A549 (cell line): ENCODE measurements at regions not wholly inside any gene's neighbourhood (a gene's known extent, or its start where the extent isn't known, plus 50 kb on each side); places are given as distances from the start of the nearest gene placed in this dataset.
"Not testable (repeated sequence)": the region's sequence is repeated elsewhere in the genome, so short reads cannot be mapped to it uniquely, and the experiment has no call there.

Source experiments
- ATAC-seq, 2 experiments: fragments of 200-7000 bp in 1 of 2; fragments of >200 bp in 1 of 2; cut with Nextera tagmentation in 1 of 2; cut with Tn5 transposase in 1 of 2; 3 replicates each; pipeline versions ENCODE4 v1.8.0 to v1.9.1; 2018 to 2020; ENCODE audit warnings: mild to moderate bottlenecking in 1 of 2, moderate library complexity in 1 of 2
- CTCF ChIA-PET: fragments of 300-600 bp; sonication (Branson Sonifier 250); formaldehyde crosslinking; extraction: SDS; loops from one replicate; lab custom pipeline; 2021; ENCODE audit warnings: antibody characterized with exemption, inconsistent platforms; lab: Yijun Ruan, JAX
- POLR2A ChIA-PET: fragments of 350-600 bp; formaldehyde crosslinking; extraction: SDS; loops from one replicate; lab custom pipeline; 2021; ENCODE audit warnings: antibody characterized with exemption, inconsistent platforms; lab: Yijun Ruan, JAX
- DNase-seq, 2 experiments: peaks; one replicate each; pipeline versions ENCODE4 v3.0.0 to v3.0.0-alpha.2; 2011 to 2016; ENCODE audit warnings: low read depth in 1 of 2, low spot score in 1 of 2
- FAIRE-seq: peaks from 2 replicates; lab custom pipeline; 2011; peaks lifted over from hg19 to GRCh38; lab: Jason Lieb, UNC
- H3K27ac ChIP-seq, 2 experiments: fragments of >200 bp; sonication (Bioruptor Twin); formaldehyde crosslinking; 3 replicates each; pipeline ENCODE4 v1.5.1; 2016 to 2017
- H3K4me1 ChIP-seq: fragments of >200 bp; sonication (Bioruptor Twin); formaldehyde crosslinking; 3 replicates; pipeline ENCODE4 v1.6.1; 2016
- H3K4me2 ChIP-seq: fragments of >200 bp; sonication (Bioruptor Twin); formaldehyde crosslinking; 3 replicates; pipeline ENCODE4 v1.6.1; 2016
- H3K4me3 ChIP-seq: fragments of >200 bp; sonication (Bioruptor Twin); formaldehyde crosslinking; 3 replicates; pipeline ENCODE4 v1.5.1; 2016
- H3K9me3 ChIP-seq: fragments of >200 bp; sonication (Bioruptor Twin); formaldehyde crosslinking; 3 replicates; pipeline ENCODE4 v1.6.1; 2016
- BHLHE40 ChIP-seq: IDR thresholded peaks from 2 replicates; pipeline ENCODE4 v1.6.1; 2012; ENCODE audit warnings: low read depth, low read length, inconsistent platforms
- CBX2 ChIP-seq: fragments of 200-600 bp; sonication (generic); IDR thresholded peaks from 2 replicates; pipeline ENCODE4 v1.6.1; 2016; ENCODE audit warnings: low read depth, mild to moderate bottlenecking, borderline replicate concordance
- CBX8 ChIP-seq: fragments of 200-600 bp; sonication (generic); IDR thresholded peaks from 2 replicates; pipeline ENCODE4 v1.6.1; 2016
- CEBPB ChIP-seq, 2 experiments: fragments of >200 bp in 1 of 2; sonication (Bioruptor Twin) in 1 of 2; formaldehyde crosslinking in 1 of 2; IDR thresholded peaks; 2 replicates each; pipeline ENCODE4 v1.6.1; 2012 to 2016
- CHD4 ChIP-seq: fragments of 200-600 bp; sonication (generic); IDR thresholded peaks from 2 replicates; pipeline ENCODE4 v1.6.1; 2016; ENCODE audit warnings: antibody characterized with exemption, mild to moderate bottlenecking, borderline replicate concordance
- EP300 ChIP-seq, 2 experiments: fragments of >200 bp; sonication (Bioruptor Twin); formaldehyde crosslinking; IDR thresholded peaks; 2 replicates in 1 of 2; 3 replicates in 1 of 2; pipeline ENCODE4 v1.6.1; 2016 to 2017
- FOSB ChIP-seq: fragments of 250-450 bp; sonication (Bioruptor Pico); IDR thresholded peaks from 2 replicates; pipeline ENCODE4 v1.5.0; 2020; ENCODE audit warnings: mild to moderate bottlenecking, moderate library complexity
- FOSL2 ChIP-seq, 2 experiments: fragments of 450-650 bp in 1 of 2; fragments of >200 bp in 1 of 2; sonication (Bioruptor Twin) in 1 of 2; formaldehyde crosslinking; IDR thresholded peaks; 2 replicates each; pipeline versions ENCODE4 v1.5.0 to v1.6.1; 2016 to 2020; ENCODE audit warnings: mild to moderate bottlenecking in 1 of 2, moderate library complexity in 1 of 2
- GATA3 ChIP-seq: IDR thresholded peaks from 2 replicates; pipeline ENCODE4 v1.6.1; 2012; ENCODE audit warnings: borderline replicate concordance
- HEYL ChIP-seq: fragments of 250-450 bp; sonication (Bioruptor Pico); IDR thresholded peaks from 2 replicates; pipeline ENCODE4 v1.8.0; 2021; ENCODE audit warnings: mild to moderate bottlenecking, moderate library complexity
- HOXA7 ChIP-seq: fragments of 250-450 bp; sonication (Bioruptor Pico); IDR thresholded peaks from 2 replicates; pipeline ENCODE4 v1.5.0; 2020; ENCODE audit warnings: mild to moderate bottlenecking, moderate library complexity
- HOXB13 ChIP-seq: fragments of 250-450 bp; sonication (Bioruptor Pico); IDR thresholded peaks from 2 replicates; pipeline ENCODE4 v1.5.0; 2020; ENCODE audit warnings: low read depth, mild to moderate bottlenecking, moderate library complexity
- JUNB ChIP-seq: fragments of >200 bp; sonication (Bioruptor Twin); formaldehyde crosslinking; IDR thresholded peaks from 2 replicates; pipeline ENCODE4 v1.6.1; 2016
- KDM1A ChIP-seq: fragments of 200-600 bp; sonication (generic); IDR thresholded peaks from 2 replicates; pipeline ENCODE4 v1.6.1; 2016; ENCODE audit warnings: low read depth, mild to moderate bottlenecking
- MYC ChIP-seq: IDR thresholded peaks from 2 replicates; pipeline ENCODE4 v1.6.1; 2012; ENCODE audit warnings: mild to moderate bottlenecking, inconsistent platforms, low read length, improper control_type of control experiment, borderline replicate concordance
- NR3C1 ChIP-seq: fragments of >200 bp; sonication (Bioruptor Twin); formaldehyde crosslinking; IDR thresholded peaks from 3 replicates; pipeline ENCODE4 v1.6.1; 2017
- PHF8 ChIP-seq: fragments of 200-600 bp; sonication (generic); IDR thresholded peaks from 2 replicates; pipeline ENCODE4 v1.6.1; 2016; ENCODE audit warnings: low read depth, mild to moderate bottlenecking, antibody characterized with exemption, moderate library complexity, borderline replicate concordance
- POLR2A ChIP-seq: IDR thresholded peaks from 2 replicates; pipeline ENCODE4 v1.6.1; 2012; ENCODE audit warnings: mild to moderate bottlenecking, low read length
- RARB ChIP-seq: fragments of 250-450 bp; sonication (Bioruptor Pico); IDR thresholded peaks from 2 replicates; pipeline ENCODE4 v1.8.0; 2021; ENCODE audit warnings: mild to moderate bottlenecking, moderate library complexity
- RFX5 ChIP-seq: fragments of 450-650 bp; IDR thresholded peaks from 2 replicates; pipeline ENCODE4 v1.7.1; 2014; ENCODE audit warnings: antibody characterized with exemption, mild to moderate bottlenecking, moderate library complexity
- SREBF2 ChIP-seq: fragments of 450-650 bp; IDR thresholded peaks from 2 replicates; pipeline ENCODE4 v1.6.1; 2014; ENCODE audit warnings: mild to moderate bottlenecking, moderate library complexity
- ZFP36 ChIP-seq: fragments of 450-650 bp; IDR thresholded peaks from 2 replicates; pipeline ENCODE4 v1.6.1; 2014; ENCODE audit warnings: borderline replicate concordance; ENCODE audit not compliant: partially characterized antibody
- WGBS: methylation state at CpG from one replicate; pipeline ENCODE4 v1.1.6; 2017; ENCODE audit errors: missing lambda C conversion rate; 5-methylcytosine and 5-hydroxymethylcytosine counted together

- ChIA-PET CTCF (no interaction called here), POLR2A (no interaction called here)
- Histone ChIP-seq H3K4me1 (no peaks in the 10 kb centered on the region), H3K27ac (no peak overlapping the region), H3K4me3 (no peak overlapping the region), H3K9me3 (no peaks in the 10 kb centered on the region), H3K4me2 (no peak overlapping the region)
- TF ChIP-seq CBX2, result no peak
- FAIRE-seq, result no peak
- ATAC-seq, result no peak
- DNase-seq, result no peak
- 4% methylated on average over 2 of the region's 2 CpGs for WGBS
These were observed 123.7 kb upstream of the FBXL17 start for GRCh38 chr5:108505608-108506007.

GRCh38 chr5:108504974-108505373, 123.1 kb upstream of the FBXL17 start:
- ChIA-PET CTCF (no interaction called here), POLR2A (no interaction called here)
- H3K27ac ChIP-seq, result no peak overlapping the region
- no peaks in the 10 kb centered on the region for H3K9me3 ChIP-seq
- TF ChIP-seq RARB (CRISPR knock-in tag) (no peak), RFX5 (no peak), CEBPB (IDR thresholded peaks at IDR 0.05) (no peak), FOSL2 (IDR thresholded peaks at IDR 0.05) (no peak), FOSL2 (CRISPR knock-in tag; IDR thresholded peaks at IDR 0.05) (no peak), HEYL (CRISPR knock-in tag) (no peak), PHF8 (no peak), HOXA7 (CRISPR knock-in tag) (no peak)
- no peak overlapping the region for H3K4me2 ChIP-seq
- H3K4me3 ChIP-seq, result no peak overlapping the region
- ATAC-seq (no peak), DNase-seq (no peak), FAIRE-seq (no peak)
- H3K4me1 ChIP-seq, result no peaks in the 10 kb centered on the region
- 0% methylated on average over 1 of the region's 1 CpG for WGBS

- DNase-seq (no peak), FAIRE-seq (no peak), ATAC-seq (no peak)
- H3K27ac ChIP-seq, result no peak overlapping the region
- H3K9me3 ChIP-seq, result no peaks in the 10 kb centered on the region
- no peak overlapping the region for H3K4me2 ChIP-seq
- 3% methylated on average over 2 of the region's 2 CpGs for WGBS
- CTCF ChIA-PET, result interaction anchor here (0.6 to 1.6 kb wide), 2 partner anchors 8 to 26 kb away, joined by 3 read pairs; no protein-coding TSS in a partner anchor
- no peak for TF ChIP-seq HOXB13 (CRISPR knock-in tag)
- TF ChIP-seq GATA3, result no peak
- no peak for TF ChIP-seq PHF8
- TF ChIP-seq SREBF2, result no peak
- no peak for TF ChIP-seq BHLHE40
- POLR2A ChIA-PET, result no interaction called here
- H3K4me3 ChIP-seq, result no peak overlapping the region
- H3K4me1 ChIP-seq, result no peaks in the 10 kb centered on the region
These were observed 122.1 kb upstream of the FBXL17 start for GRCh38 chr5:108503986-108504385.

- H3K4me1 ChIP-seq, FAIRE-seq, ATAC-seq, H3K27ac ChIP-seq, CTCF ChIA-PET, H3K4me3 ChIP-seq, POLR2A ChIA-PET, H3K4me2 ChIP-seq, H3K9me3 ChIP-seq, DNase-seq: not testable (repeated sequence)
- WGBS, result 31% methylated on average over 3 of the region's 3 CpGs
These were observed 113.7 kb upstream of the FBXL17 start for GRCh38 chr5:108495615-108496014.

- DNase-seq (no peak), FAIRE-seq (no peak)
- 0% methylated on average over 3 of the region's 3 CpGs for WGBS
- TF ChIP-seq MYC, result no peak
- no peak for TF ChIP-seq ZFP36
- no peak for TF ChIP-seq EP300 (IDR thresholded peaks at IDR 0.05)
- no peak for TF ChIP-seq NR3C1
- TF ChIP-seq HEYL (CRISPR knock-in tag), result no peak
- no peak for TF ChIP-seq JUNB
- TF ChIP-seq CBX8, result no peak
- TF ChIP-seq KDM1A, result no peak
- TF ChIP-seq GATA3, result no peak
- TF ChIP-seq POLR2A, result no peak
- no peak for TF ChIP-seq CHD4
- TF ChIP-seq FOSB (CRISPR knock-in tag), result no peak
- TF ChIP-seq, all 56 proteins: peak for 0
- no peak for ATAC-seq
- POLR2A ChIA-PET, result no interaction called here
- Histone ChIP-seq H3K9me3 (peaks cover 2% of the 10 kb centered on the region; the same call in 1 of the 3 replicates), H3K4me2 (no peak overlapping the region), H3K4me1 (no peaks in the 10 kb centered on the region), H3K4me3 (no peak overlapping the region), H3K27ac (no peak overlapping the region)
- CTCF ChIA-PET, result no interaction called here
These were observed 106.1 kb upstream of the FBXL17 start for GRCh38 chr5:108487951-108488350.
